PFSK-1 (cell line): ENCODE measurements at regions not wholly inside any gene's neighbourhood (a gene's known extent, or its start where the extent isn't known, plus 50 kb on each side); places are given as distances from the start of the nearest gene placed in this dataset.

Source experiments
- POLR2AphosphoS5 ChIP-seq: IDR thresholded peaks from 2 replicates; pipeline ENCODE4 v1.6.1; 2012; ENCODE audit warnings: low read depth, mild to moderate bottlenecking, control low read depth, low read length, moderate library complexity
- SIN3A ChIP-seq: IDR thresholded peaks from 2 replicates; pipeline ENCODE4 v1.6.1; 2012; ENCODE audit warnings: mild to moderate bottlenecking, low read length, moderate library complexity, borderline replicate concordance; ENCODE audit not compliant: insufficient read depth

- TF ChIP-seq SIN3A, result no peak
- TF ChIP-seq POLR2AphosphoS5, result no peak
Measured at GRCh38 chr20:39136798-39137197, 174.7 kb downstream of the DHX35 start.
